GM21526 (cell line): ENCODE measurements at regions not wholly inside any gene's neighbourhood (a gene's known extent, or its start where the extent isn't known, plus 50 kb on each side); places are given as distances from the start of the nearest gene placed in this dataset.

Experiments
- ATAC-seq: cut with Tn5 transposase; IDR thresholded peaks from one replicate; pipeline ENCODE4 v1.9.1; 2021; ENCODE audit warnings: moderate library complexity; ENCODE audit not compliant: unreplicated experiment, low FRiP score

DNA sequence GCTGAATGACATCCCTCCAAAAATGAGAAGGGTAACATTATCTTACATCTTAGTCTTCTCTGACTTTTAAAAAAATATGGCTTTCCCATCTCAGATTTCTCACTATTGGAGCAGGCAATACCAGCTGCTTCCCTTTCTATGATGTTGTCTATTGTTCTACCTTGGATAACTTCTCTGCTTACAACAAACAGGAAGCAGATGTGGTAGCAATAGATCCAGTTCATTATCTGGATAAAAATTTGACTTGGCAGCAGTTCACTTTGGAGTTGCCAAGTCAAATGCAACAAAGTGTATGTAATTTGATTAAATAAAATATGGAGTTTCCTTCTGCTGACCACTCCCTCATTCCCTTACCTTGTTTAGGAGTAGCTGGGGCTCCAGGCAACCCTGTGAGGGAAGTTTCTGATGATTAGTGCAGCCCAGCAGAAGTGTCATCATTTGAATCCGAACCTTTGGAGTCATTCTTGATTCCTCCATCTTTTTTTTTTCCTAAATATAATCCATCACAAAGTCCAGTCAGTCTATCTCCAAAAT, 72.0 kb upstream of the GPRIN3 start:
- no peak for ATAC-seq

DNA sequence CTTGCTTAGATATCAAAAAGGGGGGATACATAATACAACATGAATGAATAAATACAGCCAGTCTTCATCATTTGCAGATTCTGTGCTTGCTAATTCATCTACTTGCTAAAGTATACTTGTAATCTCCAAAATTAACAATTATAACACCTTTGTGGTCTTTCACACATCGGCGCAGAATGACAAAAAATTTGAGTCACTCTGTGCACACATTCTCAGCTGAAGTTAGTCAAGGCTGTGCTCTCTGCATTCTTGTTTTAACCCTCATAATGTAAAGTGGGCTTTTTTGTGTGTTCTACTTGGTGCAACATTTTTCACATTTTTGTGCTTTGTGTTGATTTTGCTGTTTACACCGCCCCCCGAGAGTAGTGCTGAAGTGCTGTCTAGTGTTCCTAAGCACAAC, 65.8 kb upstream of the GPRIN3 start:
- ATAC-seq = no peak

DNA sequence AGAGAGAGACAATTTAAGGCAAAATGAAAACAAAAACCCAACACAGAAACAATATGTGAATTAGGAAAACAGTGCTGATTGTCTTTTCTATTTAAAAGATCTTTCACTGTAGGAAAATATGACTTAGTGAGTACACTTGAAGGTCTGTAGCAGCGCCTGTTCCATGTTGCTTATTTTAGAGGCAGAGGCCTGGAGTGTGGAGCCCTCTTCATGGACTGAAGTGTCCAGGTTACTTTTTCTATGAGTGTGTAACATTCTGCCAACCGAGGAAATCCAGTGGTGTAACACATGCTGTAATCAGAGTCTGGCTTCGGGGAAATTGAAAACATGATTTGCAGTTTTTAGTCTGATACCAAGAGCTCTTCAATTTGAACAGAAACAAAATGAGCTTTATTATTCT, 64.0 kb upstream of the GPRIN3 start:
- ATAC-seq = no peak

DNA sequence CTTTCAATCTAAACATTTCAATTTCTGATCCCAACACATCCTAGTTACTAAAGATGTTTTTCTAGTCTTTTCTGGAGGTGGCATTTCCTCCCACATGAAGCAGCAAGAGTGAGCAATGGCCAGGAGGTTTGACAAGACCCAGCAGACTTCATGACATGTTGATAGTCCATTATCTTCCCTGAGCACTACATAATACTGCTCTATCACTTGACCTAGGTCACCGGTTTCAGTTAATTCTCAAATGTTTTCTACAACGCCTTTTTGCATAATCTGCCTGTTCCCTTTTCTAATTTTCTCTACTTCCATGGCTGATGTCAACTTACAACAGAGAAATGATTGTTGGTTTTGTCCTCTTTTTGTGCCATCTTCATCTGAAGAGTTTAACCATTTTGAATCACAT, 62.0 kb upstream of the GPRIN3 start:
- no peak for ATAC-seq

DNA sequence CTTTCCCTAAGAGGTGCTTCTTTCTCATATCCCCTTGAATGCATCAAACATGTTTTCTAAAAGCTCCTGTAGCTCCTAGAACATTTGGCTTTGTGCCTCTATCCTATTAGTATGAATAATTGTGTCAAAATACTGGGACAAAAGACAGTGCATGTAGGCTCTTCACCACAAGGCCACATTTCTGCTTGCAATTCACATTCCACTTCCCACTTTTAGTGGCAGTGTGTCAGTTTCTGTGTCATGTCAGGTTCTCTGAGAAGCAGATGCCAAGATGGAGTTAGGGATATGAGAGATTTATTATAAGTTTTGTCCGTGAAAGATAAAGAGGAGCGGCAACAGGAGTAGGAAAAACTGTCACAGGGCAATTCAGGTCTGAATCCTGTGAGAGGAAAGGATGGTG, 61.3 kb upstream of the GPRIN3 start:
- ATAC-seq = no peak

DNA sequence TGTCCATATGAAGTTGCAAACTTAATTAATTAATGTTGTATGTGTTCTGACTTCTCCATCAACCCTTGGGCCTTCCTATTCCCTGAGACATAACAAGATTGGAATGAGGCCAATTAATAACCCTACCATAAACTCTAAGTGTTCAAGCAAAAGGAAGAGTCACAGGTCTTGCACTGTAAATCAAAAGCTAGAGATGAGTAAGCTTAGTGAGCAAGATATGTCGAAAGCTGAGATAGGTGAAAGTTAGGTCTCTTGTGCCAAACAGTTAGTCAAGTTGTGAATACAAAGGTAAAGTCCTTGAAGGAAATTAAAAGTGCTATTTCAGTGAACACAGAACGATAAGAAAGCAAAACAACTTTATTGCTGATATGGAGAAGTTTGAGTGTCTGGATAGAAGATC, 58.2 kb upstream of the GPRIN3 start:
- ATAC-seq = no peak

DNA sequence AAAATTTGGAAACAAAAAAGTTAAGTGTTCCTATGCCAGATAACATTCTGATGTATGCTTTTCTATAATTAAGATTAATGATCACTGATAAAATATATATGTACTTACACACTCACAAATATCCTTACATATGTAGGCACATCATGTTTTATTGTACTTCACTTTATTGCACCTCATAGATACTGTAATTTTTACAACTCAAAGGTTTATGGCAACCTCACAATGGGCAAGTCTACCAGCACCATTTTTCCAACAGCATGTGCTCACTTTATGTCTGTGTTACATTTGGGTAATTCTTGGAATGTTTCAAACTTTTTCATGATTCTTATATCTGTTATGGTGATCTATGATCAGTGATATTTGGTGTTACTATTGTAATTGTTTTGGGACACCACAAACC, 57.8 kb upstream of the GPRIN3 start:
- no peak for ATAC-seq

DNA sequence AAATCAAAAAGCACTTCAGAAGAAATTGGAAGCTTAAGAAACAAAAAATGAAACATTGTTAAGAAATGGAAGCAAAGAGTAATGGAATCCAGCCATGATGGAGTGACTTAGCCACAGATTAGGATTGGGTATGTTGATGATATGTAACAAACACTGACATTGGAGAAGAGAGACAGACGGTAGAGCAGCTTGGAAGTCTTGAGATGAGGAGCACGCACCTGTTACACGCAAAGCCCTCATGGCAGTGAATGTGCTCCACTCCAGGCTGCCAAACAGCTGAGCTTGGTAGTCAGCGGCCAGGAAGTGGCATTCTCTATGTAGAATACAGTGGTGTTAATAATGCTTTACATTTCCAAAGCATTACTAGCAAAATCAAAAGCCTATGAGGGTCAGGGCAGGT, 56.9 kb upstream of the GPRIN3 start:
- no peak for ATAC-seq

DNA sequence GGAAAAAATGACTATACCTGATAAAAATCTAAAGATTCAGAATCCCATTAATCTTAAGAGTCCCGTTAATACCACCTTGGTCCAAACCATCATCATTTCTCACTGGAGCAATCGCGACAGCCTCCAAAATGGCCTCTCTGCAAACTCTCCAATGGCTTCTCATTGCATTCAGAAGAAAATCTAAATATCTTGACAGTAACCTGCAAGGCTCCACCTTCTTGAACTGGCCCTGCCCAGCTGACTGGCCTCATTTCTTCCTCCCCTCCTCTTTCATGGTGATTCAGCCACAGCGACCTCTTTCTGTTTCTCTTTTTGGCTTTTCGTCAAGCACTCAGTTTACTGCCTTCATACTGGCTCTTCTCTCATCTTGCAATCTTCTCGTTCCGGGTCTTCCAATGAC, 56.2 kb upstream of the GPRIN3 start:
- no peak for ATAC-seq

DNA sequence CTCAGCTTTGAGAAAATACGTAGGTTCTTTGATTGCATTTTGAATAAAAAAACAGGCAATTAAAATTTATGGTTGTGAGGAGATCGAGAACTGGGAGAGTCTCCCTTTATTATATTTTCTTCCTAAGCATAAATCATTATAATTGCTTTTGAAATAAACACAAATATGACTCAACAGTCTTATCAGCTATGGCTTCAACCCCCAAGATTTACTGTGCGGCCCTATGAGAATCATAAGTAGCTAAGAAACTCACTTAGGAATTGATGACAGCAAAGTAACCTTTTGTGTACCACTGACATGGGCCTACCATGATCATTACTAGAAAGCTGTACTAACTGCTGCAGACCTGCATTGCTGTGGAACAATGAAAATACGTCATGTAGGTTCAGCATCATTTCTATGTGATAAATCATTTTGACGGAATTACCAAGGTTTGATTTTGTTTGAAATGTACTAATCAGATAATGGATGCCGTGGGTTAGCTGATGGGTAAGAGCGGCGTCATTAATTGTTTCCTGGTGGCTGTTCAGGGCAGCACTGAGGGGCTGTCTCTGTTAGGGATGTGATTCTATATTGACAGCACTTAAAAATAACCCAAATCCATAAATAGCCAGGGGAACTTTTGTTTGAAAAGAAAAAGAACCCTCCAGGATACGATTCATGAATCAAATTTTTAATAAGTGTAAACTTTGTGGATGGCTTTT, 51.5 kb upstream of the GPRIN3 start:
- ATAC-seq = no peak

DNA sequence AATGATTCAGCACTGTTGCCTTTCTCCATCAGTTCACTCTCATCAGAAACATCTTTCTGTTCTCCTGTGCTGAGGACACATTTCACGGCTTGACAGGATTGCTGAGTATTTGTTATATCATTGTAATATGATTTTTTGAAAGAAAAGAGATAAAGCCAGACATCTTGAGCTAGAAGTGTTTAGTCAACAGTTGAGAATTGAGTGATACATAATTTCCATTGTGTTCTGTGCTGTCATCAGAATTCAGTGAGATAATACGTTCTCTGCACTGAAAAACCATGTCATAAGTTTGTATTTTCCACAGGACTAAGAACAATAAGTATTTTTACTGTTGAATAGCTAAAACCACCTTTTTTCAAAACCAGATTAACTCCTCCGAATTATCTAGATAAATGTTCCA, 50.2 kb upstream of the GPRIN3 start:
- ATAC-seq = no peak
